ENCODE measurements at regions not wholly inside any gene's neighbourhood (a gene's known extent, or its start where the extent isn't known, plus 50 kb on each side); places are given as distances from the start of the nearest gene placed in this dataset.

DNA sequence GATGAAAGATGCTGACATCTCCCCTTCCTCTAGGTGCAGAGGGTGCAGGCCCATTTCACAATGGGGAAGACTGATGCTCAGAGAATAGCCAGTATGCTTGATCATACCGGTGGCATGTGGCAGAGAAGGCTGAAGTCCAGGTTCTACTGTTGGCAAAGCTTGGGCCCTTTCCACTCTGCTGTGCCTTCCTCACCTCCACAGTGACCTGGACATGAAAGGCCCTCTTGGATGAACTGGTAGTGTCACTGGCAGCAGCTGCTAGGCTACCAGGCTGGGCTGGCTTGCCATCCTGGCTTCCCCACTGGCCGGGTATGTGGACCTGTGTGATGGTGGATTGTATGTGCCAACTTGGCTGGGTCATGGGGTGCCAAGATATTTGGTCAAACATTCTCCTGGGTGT lies 92.0 kb downstream of the GADD45G start:
- no peak for DNase-seq (ENCODE audit: low read depth)

DNA sequence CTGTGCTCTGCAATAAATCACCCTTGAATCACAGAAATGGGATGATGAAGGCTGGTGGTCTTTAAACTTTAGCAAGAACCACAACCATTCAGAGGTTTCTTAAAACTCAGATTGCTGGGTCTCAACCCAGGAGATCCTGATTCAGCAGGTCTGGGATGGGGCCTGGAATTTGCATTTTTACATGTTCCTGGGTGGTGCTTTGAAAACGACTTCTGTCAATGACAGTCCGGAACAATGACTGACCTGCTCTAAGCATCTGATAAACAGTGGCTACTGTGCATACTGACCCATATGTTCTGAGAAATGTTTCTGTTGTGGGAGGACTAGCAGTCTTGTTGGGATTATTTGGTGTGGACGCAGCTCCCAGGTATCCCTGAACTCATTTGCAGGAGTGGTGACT lies 92.7 kb downstream of the GADD45G start:
- no peak for DNase-seq (ENCODE audit: low read depth)

DNA sequence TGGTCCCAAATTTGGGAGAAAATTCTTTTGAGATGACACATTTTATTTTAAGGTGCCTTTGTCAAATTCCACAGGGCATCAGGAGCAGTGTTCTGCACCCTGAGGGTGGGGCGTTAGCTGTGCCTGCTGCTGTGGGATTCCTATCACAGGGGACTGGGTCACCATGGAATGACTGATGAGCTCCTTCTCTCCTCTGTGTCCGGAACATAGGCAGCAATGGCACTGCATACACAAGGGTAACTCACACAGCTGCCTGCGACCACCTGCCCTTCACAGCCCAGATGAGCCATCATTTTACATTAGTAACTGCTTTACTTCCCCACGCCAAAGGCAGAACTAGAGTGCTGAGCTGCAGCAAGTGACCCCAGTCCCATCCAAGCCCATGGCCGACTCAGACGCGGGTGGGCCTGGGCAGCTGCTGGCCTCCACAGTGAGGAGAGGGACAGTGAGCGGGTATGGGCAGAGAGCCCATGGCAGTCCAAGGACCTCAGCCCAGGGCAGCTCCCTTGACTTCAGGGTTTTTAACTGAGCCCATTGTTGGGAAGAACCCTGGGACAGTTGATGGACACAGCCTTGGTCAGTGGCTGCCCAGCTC lies 93.7 kb downstream of the GADD45G start:
- DNase-seq (ENCODE audit: low read depth) = no peak

DNA sequence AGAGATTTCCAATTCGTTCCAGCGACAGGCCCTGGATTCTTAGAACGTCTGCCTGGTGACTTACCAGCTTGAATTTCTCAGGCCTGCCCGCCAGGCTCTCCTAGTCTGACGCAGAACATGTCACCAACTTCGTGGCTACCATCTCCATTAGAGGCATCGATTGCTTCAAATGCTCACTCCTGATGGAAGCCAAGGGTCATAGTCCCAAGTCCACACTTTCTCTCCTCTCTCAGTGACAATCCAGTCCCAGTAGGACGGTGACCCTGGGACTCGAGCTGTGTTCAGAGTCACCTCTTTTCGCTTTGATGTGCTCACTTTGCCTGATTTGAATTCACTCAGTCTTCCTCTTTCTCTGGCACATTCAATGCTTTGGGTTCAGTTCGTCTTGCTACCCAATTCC lies 94.8 kb downstream of the GADD45G start:
- DNase-seq (ENCODE audit: low read depth) = no peak

DNA sequence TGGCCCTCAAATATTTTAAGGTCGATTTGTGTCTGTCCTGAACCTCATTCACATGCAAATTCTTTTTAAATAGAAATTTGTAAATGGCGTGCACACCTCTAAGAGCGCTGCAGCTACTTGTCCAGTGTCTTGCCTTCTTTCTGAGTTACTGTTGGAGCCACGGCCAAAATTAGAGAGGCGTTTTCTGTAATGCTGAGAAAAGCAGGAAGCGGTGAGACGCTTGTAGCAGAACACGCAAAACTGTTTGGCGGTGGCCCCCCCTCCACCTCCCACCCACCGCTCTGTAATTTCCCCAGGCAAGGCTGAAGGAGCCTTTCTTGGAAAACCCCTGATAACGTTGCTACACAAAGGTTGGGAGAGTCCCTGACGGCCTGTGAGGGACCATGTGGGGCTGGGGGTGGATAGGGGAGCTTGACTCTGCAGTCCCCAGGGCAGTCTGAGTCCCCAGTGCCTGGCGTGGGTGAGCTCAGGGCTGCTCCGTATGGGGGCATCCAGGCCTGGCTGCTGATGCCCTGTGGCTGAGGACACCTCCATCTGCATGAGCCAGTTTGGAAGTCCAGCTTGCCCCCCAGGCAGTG lies 96.5 kb downstream of the GADD45G start:
- DNase-seq (ENCODE audit: low read depth) = peak; percentile 15

DNA sequence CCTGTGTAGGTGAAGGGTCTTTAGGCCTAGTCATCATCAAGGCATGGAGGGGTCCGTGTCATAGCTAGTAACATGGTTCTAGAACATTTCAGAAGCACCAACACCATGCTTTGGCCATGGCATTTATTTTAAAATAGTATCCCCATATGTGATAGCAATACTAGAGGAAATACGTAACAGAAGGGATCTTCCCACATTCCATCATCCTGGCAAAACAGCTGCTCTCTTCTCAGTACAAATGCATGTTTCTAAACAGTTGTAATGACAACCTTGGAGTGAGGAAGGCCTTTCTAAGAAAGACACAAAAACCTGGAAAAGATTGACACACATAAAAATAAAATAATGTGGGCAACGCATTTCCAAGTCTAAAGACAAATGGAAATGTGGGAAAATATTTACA lies 97.6 kb downstream of the GADD45G start:
- no peak for DNase-seq (ENCODE audit: low read depth)

DNA sequence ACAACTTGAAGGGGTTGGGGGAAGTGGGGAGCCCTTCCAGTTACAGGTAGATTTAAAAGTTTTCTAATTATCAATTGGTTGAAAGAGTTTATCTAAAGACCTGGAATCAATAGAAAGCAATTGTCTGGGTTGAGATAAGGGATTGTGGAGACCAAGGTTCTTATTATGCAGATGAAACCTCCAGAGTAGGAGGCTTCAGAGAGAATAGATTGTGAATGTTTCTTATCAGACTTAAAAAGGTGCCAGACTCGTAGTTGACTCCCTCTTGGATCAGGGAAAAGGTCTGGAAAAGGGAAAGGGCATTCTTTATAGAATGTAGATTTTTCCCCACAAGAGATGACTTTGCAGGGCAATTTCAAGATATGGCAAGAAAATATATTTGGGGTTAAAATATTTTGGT lies 100.8 kb downstream of the GADD45G start:
- DNase-seq (ENCODE audit: low read depth) = no peak

DNA sequence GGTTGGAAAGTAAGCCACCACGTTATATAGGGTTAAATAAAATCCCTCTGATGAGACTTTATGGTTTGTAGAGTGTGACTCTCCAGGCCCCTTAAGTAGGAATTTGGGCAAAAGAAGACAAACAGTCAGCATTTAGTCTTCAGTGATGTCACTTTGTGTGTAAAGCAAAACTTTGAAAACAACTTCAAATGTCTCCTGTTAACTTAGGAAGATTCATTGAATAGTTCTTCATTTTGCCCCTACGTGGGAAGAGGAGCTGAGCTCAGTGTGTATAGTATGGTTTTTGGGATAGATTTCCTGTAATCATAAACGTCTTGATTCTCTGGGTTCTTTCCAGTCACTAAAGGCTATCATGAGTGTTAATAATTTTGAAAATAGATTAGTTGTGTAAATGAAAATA lies 101.3 kb downstream of the GADD45G start:
- DNase-seq (ENCODE audit: low read depth) = no peak

DNA sequence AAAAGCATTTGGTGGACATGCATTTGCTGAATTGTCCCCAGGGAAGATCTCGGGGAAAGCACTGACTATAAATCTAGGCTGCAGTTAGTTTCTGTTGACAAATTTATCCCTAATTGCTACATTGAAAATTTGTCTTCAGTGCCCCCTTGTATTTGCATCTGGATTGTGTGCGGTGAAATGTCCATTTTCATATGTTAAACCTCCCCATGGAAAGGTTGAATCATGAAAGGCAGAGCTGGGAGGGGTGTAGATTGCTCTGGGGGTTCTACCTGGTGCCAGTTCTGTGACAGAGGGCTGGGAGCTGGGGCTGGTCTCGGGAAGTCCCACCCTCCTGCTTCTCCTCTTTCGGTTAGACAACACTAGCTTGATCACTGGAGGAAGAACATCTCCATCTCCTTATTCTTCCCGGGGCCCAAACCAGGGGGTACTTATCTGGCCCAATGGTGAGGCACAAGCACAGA lies 101.9 kb downstream of the GADD45G start:
- DNase-seq (ENCODE audit: low read depth) = no peak

DNA sequence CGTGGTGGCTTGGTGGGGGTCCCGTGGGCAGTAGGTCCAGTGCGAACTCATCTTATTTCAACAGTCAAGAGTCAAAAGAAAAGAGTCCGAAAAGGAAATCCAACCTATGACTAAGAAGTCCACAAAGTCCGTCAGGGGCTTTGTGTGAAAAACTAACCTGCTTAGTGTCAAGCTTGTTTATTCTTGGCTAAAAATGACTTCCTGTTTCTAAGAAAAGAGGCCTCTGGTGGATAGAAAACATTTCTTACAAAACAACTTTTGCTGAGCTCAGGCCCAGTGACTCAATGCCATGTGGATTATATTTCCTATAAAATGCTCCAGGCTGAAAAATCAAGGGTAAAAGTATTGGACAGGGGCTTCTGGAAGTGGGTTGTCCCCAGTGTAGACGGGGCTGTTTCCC lies 105.9 kb downstream of the GADD45G start:
- no peak for DNase-seq (ENCODE audit: low read depth)

DNA sequence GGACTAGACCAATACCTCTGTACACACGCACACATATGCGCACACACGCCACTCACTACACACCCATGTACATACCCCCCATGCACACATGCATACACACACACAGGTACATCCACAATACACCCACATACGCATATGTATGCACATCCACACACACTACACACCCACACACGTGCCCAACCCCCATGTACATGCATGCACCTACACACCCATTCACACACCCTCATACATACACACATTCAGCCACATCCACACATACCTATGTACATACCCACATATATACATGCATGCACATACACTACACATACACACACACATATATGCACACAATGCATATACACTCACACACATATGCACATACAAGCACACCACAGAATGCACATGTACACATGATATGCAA lies 107.1 kb downstream of the GADD45G start:
- DNase-seq (ENCODE audit: low read depth) = no peak

DNA sequence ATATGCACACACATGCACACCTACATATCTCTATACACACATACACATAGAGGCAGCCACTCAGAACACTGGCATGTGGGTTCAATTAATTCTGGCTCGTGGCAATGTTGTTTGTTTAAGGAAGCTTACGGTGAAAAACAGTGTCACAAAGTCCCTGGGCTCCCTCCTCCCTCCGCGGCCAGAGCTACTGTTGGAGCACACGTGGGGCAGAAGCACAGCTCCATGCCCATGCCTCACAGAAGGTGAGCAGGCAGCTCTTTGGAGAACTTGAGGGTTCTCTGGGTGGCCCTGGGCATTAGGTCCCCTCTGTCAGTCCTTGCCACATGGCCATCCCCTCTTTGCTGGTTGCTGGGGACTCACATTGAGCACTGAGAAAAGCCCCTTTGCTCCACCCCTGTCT lies 107.5 kb downstream of the GADD45G start:
- DNase-seq (ENCODE audit: low read depth) = no peak

DNA sequence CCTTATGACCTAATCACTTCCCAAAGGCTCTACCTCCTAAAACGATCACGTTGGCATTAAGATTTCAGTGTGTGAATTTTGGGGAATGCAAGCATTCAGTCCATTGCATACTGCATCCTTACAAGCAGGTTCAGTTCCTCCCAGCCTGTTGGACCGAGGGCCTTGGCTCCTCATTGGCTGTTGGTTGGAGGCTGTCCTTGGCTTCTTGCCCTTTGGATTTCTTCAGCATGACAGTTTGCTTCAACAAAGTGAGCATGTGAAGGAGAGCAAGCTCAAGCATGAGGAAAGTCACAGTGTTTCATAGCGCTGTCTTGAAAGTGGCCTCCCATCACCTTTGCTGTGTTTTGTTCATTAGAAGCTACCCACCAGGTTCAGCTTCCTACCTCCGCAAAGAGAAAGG lies 109.5 kb downstream of the GADD45G start:
- no peak for DNase-seq (ENCODE audit: low read depth)

DNA sequence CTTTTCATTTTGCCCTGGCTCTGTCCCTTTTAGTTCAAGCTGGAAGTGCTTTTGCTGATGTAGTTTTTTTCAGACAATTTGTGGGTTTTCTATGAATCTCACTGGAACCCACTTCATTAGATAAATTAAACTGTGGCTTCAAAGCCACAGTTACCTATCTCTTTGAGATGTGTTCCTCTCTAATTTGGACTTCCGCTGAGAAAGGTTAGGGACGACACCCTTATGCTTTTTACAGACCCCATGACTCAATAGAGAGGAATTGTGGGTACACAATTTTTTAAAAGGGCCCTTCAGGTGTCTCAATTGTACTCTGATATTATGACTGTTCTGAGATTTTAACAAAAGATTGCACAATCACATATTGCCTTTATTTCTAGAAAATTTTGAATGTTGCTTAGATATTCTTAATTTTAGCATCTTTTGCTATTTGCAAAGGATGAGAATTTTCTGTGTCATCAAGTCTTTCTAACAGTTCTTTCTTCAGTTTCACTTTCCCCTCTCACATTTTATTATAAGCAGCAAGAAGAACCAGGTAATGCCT lies 110.6 kb downstream of the GADD45G start:
- DNase-seq (ENCODE audit: low read depth) = no peak

DNA sequence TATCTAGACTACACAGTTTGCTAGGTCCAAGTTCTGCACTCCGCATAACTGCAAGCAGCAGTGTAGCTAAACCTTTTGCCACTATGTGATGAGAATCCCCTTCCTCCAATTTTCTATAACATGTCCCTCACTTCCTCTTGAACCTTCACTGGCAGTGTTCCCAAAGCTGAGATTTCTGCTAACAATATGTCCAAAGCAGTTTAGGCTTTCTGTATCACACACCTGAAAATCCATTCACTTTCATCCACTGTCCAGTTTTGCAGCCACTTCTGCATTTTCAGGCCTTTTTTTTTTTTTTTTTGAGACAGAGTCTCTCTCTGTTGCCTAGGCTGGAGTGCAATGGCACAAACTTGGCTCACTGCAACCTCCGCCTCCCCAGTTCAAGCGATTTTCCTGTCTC lies 111.1 kb downstream of the GADD45G start:
- no peak for DNase-seq (ENCODE audit: low read depth)

DNA sequence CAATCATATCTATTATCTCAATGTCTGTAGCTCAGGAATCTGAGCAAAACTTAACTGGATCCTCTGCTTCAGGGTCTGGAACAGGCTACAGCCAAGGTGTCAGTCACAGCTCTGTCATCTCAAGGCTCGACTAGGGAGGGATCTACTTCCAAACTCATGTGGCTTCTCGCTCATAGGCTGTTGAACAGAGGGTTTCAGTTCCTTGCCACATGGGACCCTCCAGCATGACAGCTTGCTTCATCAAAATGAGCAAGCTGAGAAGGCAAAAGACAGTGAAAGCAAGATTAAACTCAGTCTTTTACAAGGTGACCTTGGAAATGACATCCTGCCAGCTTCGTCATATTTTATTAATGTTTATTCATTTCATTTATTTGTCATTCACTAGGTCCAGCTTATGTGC lies 111.7 kb downstream of the GADD45G start:
- DNase-seq (ENCODE audit: low read depth) = no peak

DNA sequence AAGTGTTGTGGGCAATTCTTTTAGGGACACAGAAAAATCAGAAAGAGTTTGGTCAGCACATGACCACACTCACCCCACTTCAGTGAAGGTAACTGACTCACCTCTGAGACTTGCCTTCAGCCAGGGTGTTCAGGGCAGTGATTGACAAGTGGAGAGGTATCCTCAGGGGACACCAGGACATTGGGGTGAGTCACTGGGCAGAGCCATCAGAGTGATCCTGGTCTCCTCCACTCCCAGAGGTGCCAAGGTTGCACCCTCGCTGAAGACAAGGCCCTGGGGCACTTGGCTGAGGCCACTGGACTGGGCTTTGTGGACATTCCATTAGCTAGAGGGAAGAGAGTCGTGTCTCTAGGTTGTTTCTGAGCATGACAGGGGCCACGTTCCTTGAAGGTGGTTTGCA lies 113.4 kb downstream of the GADD45G start:
- no peak for DNase-seq (ENCODE audit: low read depth)

DNA sequence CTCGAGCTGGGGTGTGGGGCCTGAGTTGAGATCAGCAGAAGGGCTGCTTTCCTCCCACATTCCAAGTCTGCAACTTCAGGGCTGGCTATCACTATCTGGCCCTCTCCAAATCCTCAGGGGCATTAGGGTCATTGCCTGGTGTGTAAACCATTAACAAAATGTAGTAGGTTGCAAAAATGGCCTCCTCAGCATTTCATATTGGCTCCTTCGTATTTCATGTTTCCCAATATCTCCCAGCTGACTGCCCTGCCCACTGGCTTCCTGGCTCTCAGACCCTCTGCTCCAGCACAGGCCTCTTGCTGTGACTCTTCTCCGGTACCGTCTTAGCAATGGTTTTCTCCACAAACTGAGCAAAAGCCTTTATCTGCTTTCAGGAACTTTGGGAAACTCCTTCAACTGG lies 113.8 kb downstream of the GADD45G start:
- DNase-seq (ENCODE audit: low read depth) = no peak

DNA sequence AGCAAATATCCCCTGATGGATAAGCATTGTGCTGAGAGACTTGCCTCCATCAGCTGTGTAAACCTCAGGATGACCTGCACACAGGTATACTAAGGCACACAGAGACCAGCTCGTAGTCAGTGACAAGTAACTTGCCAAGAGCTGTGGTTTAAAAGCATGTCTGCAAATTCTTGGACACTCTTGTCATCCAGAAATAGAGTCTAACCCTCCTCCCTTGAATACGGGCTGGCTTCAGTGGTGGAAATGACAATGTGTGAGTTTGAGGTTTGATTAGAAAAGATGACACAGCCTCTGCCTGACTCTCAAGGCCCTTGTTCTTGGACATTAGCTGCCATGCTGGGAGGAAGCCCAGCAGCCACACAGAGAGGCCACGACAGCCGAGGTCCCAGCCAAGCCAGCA lies 114.4 kb downstream of the GADD45G start:
- DNase-seq (ENCODE audit: low read depth) = no peak

DNA sequence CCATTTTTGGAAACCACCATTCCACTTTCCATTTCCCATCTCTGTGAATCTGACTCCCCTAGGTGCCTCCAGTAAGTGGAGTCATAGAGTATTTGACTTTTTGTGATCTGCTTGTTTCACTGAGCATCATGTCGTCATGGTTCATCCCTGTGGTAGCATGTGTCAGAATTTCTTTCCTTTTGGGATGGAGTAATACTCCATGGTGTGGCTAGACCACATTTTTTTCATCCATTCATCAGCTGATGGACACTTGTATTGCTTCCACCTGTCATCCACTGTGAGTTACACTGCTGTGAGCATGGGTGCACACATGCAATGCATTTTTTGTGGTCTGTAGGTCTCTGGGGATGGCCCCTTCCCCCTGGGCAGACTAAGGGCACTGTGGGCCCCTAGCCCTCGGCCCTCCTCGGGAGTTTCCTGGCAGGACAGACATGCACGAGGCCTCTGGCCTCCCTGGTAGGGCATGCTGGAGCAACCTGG lies 115.9 kb downstream of the GADD45G start:
- DNase-seq (ENCODE audit: low read depth) = no peak

DNA sequence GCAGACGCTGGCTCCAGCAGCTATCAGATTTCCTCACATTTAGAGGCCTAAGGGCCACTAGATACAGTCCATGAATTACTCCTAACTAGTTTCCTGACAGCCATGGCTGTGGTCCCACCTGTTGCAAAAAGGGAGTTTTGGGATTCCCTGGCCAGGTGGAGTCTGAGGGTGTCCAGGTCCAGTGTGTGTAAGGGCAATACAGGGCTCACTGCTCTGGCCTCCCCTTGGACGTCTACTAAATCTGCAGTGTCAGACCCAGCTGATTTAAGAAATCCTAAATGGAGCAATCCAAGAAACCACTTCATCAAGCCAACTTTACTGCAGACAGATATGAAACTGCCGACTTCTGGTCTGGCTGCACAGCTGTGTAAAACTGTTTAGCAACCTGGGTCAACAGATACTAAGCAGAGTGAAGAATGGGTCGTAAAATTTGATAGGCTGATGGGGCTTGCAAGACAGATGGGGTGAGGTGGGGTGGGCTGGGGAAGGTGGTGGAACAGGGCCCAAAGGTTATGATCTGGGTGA lies 116.4 kb downstream of the GADD45G start:
- no peak for DNase-seq (ENCODE audit: low read depth)

DNA sequence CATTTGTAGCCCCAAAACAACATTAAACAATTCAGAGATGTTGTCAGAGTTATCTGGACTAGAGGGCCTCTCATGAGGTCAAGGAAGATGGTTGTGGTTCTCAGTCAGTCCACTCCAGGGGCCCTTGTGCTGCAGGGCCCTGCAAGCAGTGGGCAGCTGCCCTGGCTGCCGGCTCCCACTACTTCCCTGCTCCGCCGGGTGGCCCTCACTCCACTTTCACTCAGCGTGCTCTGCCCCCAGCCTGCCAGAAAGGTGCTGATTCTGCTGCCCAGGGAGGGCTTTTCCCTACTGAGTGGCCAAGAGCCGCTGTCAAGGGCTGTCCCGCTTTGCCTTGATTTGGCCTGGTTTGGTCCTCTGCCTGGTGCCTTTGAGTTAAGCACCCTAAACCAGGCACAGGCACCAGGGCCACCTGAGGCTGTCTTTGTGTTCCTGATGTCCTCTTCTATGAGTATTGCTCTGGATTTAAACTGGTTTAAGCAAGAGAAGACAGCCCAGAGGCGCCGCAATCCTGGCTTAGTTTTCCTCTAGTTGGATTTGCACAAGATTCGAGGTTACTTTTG lies 117.2 kb downstream of the GADD45G start:
- DNase-seq (ENCODE audit: low read depth) = no peak

DNA sequence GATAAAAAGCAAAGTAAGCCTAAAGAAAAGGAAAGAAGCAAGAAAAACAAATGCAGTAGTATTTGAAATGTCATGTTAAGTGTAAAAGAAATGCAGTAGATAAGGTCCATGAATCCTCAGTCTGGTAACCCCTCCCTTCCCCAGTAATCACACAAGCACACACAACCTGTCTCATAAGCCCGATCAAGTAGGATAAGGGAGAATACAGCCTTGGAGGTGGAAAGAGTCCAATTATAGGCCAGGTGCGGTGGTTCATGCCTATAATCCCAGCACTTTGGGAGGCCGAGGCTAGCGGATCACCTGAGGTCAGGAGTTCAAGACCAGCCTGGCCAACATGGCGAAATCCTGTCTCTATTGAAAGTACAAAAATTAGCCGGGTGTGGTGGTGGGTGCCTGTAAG lies 117.9 kb downstream of the GADD45G start:
- no peak for DNase-seq (ENCODE audit: low read depth)

All from stimulated activated CD8-positive, alpha-beta memory T cell treated with anti-CD3 and anti-CD28 coated beads, Interleukin-12 subunit alpha, Interleukin-12 subunit beta, amount 100 ng/mL, for 1 hour (primary cell).